GM19372 (cell line): ENCODE measurements at regions not wholly inside any gene's neighbourhood (a gene's known extent, or its start where the extent isn't known, plus 50 kb on each side); places are given as distances from the start of the nearest gene placed in this dataset.
"Not testable (repeated sequence)": the region's sequence is repeated elsewhere in the genome, so short reads cannot be mapped to it uniquely, and the experiment has no call there.

ENCODE experiments used
- ATAC-seq: cut with Tn5 transposase; IDR thresholded peaks from one replicate; pipeline ENCODE4 v1.9.1; 2021; ENCODE audit warnings: mild to moderate bottlenecking, low read depth, moderate library complexity; ENCODE audit not compliant: unreplicated experiment

- no peak for ATAC-seq
Measured at GRCh38 chr6:71190809-71191208, 97.8 kb upstream of the OGFRL1 start.

GRCh38 chr6:71194724-71195123 is 93.9 kb upstream of the OGFRL1 start:
- ATAC-seq = no peak

- ATAC-seq = no peak
Measured at GRCh38 chr6:71197267-71197666, 91.3 kb upstream of the OGFRL1 start.

GRCh38 chr6:71197780-71198179 is 90.8 kb upstream of the OGFRL1 start:
- no peak for ATAC-seq

GRCh38 chr6:71198908-71199307 is 89.7 kb upstream of the OGFRL1 start:
- ATAC-seq = no peak

- no peak for ATAC-seq
Measured at GRCh38 chr6:71199736-71200135, 88.9 kb upstream of the OGFRL1 start.

GRCh38 chr6:71203206-71203605 is 85.4 kb upstream of the OGFRL1 start:
- no peak for ATAC-seq

GRCh38 chr6:71204741-71205140 is 83.9 kb upstream of the OGFRL1 start:
- no peak for ATAC-seq

GRCh38 chr6:71205336-71205956 is 83.2 kb upstream of the OGFRL1 start:
- no peak for ATAC-seq

- ATAC-seq = no peak
Measured at GRCh38 chr6:71206089-71206488, 82.5 kb upstream of the OGFRL1 start.

- no peak for ATAC-seq
Measured at GRCh38 chr6:71209206-71209605, 79.4 kb upstream of the OGFRL1 start.

- ATAC-seq = no peak
Measured at GRCh38 chr6:71209626-71210025, 79.0 kb upstream of the OGFRL1 start.

- no peak for ATAC-seq
Measured at GRCh38 chr6:71211799-71212198, 76.8 kb upstream of the OGFRL1 start.

GRCh38 chr6:71220466-71220865 is 68.1 kb upstream of the OGFRL1 start:
- ATAC-seq = no peak

GRCh38 chr6:71222671-71223070 is 65.9 kb upstream of the OGFRL1 start:
- ATAC-seq = no peak

- ATAC-seq = no peak
Measured at GRCh38 chr6:71224011-71224410, 64.6 kb upstream of the OGFRL1 start.

- ATAC-seq = no peak
Measured at GRCh38 chr6:71226151-71226550, 62.5 kb upstream of the OGFRL1 start.

- no peak for ATAC-seq
Measured at GRCh38 chr6:71228461-71229041, 60.1 kb upstream of the OGFRL1 start.

GRCh38 chr6:71229477-71229876 is 59.1 kb upstream of the OGFRL1 start:
- ATAC-seq = no peak

- not testable (repeated sequence) for ATAC-seq
Measured at GRCh38 chr6:71232890-71233289, 55.7 kb upstream of the OGFRL1 start.

- ATAC-seq = no peak
Measured at GRCh38 chr6:71236926-71237434, 51.6 kb upstream of the OGFRL1 start.

GRCh38 chr6:71238351-71238750 is 50.3 kb upstream of the OGFRL1 start:
- no peak for ATAC-seq
